ENCODE measurements at regions not wholly inside any gene's neighbourhood (a gene's known extent, or its start where the extent isn't known, plus 50 kb on each side); places are given as distances from the start of the nearest gene placed in this dataset.

DNA sequence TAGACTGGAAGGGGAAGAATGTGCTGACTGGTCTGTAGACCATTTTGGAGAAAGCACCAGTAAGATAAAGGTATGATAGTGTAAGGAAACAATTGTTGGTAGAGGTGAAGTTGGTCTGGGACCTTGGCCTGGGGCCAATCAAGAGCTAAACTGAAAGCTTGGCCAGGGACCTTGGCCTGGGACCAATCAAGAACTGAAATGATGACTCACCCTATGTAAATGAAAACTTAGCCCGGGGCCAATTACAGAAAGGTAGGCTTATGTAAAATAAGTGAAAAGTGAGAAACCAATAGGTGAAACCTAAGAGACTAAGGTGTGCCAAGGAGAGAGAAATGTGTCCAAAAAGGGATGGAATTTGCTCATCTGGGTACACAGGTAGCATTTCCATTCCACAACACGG is 776.0 kb downstream of the C12orf50 start:
- H3K9me3 ChIP-seq (ENCODE audit: control insufficient read depth, insufficient read depth, low read length), result no peaks in the 10 kb centered on the region
- no peaks in the 10 kb centered on the region for H3K79me2 ChIP-seq (ENCODE audit: control insufficient read depth, low read length)
- H3K4me1 ChIP-seq (ENCODE audit: control insufficient read depth, low read length), result no peaks in the 10 kb centered on the region
- no peaks in the 10 kb centered on the region for H3K36me3 ChIP-seq (ENCODE audit: control insufficient read depth, low read length)
- no peaks in the 10 kb centered on the region for H3K27me3 ChIP-seq (ENCODE audit: control insufficient read depth, low read length)
- H3K27ac ChIP-seq (ENCODE audit: low read depth, low read length), result no peak overlapping the region
- H3K4me2 ChIP-seq (ENCODE audit: low read length), result no peak overlapping the region
- no peaks in the 10 kb centered on the region for H3F3A ChIP-seq (ENCODE audit: control insufficient read depth, insufficient read depth)
- H3K9me2 ChIP-seq (replicated peaks; ENCODE audit: control insufficient read depth, low read length), result no peaks in the 10 kb centered on the region
- no peak for TF ChIP-seq EZH2phosphoT487 (IDR thresholded peaks at IDR 0.05; ENCODE audit: borderline replicate concordance, low read length)
- TF ChIP-seq, protein P1, sequence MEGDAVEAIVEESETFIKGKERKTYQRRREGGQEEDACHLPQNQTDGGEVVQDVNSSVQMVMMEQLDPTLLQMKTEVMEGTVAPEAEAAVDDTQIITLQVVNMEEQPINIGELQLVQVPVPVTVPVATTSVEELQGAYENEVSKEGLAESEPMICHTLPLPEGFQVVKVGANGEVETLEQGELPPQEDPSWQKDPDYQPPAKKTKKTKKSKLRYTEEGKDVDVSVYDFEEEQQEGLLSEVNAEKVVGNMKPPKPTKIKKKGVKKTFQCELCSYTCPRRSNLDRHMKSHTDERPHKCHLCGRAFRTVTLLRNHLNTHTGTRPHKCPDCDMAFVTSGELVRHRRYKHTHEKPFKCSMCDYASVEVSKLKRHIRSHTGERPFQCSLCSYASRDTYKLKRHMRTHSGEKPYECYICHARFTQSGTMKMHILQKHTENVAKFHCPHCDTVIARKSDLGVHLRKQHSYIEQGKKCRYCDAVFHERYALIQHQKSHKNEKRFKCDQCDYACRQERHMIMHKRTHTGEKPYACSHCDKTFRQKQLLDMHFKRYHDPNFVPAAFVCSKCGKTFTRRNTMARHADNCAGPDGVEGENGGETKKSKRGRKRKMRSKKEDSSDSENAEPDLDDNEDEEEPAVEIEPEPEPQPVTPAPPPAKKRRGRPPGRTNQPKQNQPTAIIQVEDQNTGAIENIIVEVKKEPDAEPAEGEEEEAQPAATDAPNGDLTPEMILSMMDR (IDR thresholded peaks at IDR 0.05; ENCODE audit: low read depth, low read length, poor library complexity, severe bottlenecking), result no peak
- H3K4me3 ChIP-seq (ENCODE audit: low read length), result no peak overlapping the region
- H4K20me1 ChIP-seq (ENCODE audit: control insufficient read depth, insufficient read depth, low read depth, low read length), result no peaks in the 10 kb centered on the region

DNA sequence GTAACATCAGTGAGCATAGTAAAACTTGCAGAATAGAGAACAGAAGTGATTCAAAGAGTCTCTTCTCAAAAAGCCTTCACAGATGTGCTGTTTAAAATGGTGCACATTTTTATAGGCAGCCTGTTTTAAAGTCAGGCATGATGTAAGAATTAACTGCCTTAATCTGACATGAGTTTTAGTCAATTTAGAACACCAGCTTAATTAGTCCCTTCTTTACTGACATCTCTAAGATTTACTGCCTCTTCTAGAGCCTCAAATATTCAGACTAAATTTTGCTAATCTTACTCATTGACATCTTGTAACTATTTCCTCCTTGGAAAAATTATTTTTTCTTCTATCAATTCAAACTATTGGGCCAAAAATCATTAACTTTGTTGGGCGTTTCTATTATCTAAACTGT is 782.5 kb downstream of the C12orf50 start:
- H3K9me2 ChIP-seq (replicated peaks; ENCODE audit: control insufficient read depth, low read length), result no peaks in the 10 kb centered on the region
- H3K4me2 ChIP-seq (ENCODE audit: low read length), result no peak overlapping the region
- H3K27ac ChIP-seq (ENCODE audit: low read depth, low read length), result no peak overlapping the region
- H3K4me3 ChIP-seq (ENCODE audit: low read length), result no peak overlapping the region
- no peaks in the 10 kb centered on the region for H3K79me2 ChIP-seq (ENCODE audit: control insufficient read depth, low read length)
- H3K9me3 ChIP-seq (ENCODE audit: control insufficient read depth, insufficient read depth, low read length), result no peaks in the 10 kb centered on the region
- H3K27me3 ChIP-seq (ENCODE audit: control insufficient read depth, low read length), result no peaks in the 10 kb centered on the region
- no peaks in the 10 kb centered on the region for H3F3A ChIP-seq (ENCODE audit: control insufficient read depth, insufficient read depth)
- H3K36me3 ChIP-seq (ENCODE audit: control insufficient read depth, low read length), result no peaks in the 10 kb centered on the region
- H3K4me1 ChIP-seq (ENCODE audit: control insufficient read depth, low read length), result no peaks in the 10 kb centered on the region
- TF ChIP-seq, protein P1 (IDR thresholded peaks at IDR 0.05; ENCODE audit: low read depth, low read length, poor library complexity, severe bottlenecking), result no peak
- TF ChIP-seq EZH2phosphoT487 (IDR thresholded peaks at IDR 0.05; ENCODE audit: borderline replicate concordance, low read length), result no peak
- no peaks in the 10 kb centered on the region for H4K20me1 ChIP-seq (ENCODE audit: control insufficient read depth, insufficient read depth, low read depth, low read length)

DNA sequence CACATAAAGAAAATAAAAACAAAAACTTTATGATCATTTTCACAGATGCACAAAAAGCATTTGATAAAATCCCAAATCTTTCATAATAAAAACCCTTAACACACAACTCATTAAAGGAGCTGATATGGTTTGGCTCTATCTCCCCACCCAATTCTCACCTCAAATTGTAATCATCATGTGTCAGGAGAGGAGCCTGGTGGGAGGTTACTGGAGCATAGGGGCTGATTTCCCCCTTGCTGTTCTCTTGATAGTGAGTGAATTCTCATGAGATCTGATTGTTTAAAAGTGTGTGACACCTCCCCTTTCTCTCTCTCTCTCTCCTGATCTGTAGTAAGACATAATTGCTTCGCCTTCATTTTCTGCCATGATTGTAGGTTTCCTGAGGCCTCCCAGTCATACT is 790.7 kb downstream of the C12orf50 start:
- Histone ChIP-seq H3K4me1 (ENCODE audit: control insufficient read depth, low read length) (no peaks in the 10 kb centered on the region), H3K9me2 (replicated peaks; ENCODE audit: control insufficient read depth, low read length) (no peaks in the 10 kb centered on the region), H4K20me1 (ENCODE audit: control insufficient read depth, insufficient read depth, low read depth, low read length) (no peaks in the 10 kb centered on the region), H3K36me3 (ENCODE audit: control insufficient read depth, low read length) (no peaks in the 10 kb centered on the region), H3K4me3 (ENCODE audit: low read length) (no peak overlapping the region), H3F3A (ENCODE audit: control insufficient read depth, insufficient read depth) (no peaks in the 10 kb centered on the region), H3K9me3 (ENCODE audit: control insufficient read depth, insufficient read depth, low read length) (no peaks in the 10 kb centered on the region), H3K4me2 (ENCODE audit: low read length) (no peak overlapping the region), H3K27ac (ENCODE audit: low read depth, low read length) (no peak overlapping the region), H3K27me3 (ENCODE audit: control insufficient read depth, low read length) (no peaks in the 10 kb centered on the region), H3K79me2 (ENCODE audit: control insufficient read depth, low read length) (no peaks in the 10 kb centered on the region)
- no peak for TF ChIP-seq EZH2phosphoT487 (IDR thresholded peaks at IDR 0.05; ENCODE audit: borderline replicate concordance, low read length)
- TF ChIP-seq, protein P1 (IDR thresholded peaks at IDR 0.05; ENCODE audit: low read depth, low read length, poor library complexity, severe bottlenecking), result no peak

DNA sequence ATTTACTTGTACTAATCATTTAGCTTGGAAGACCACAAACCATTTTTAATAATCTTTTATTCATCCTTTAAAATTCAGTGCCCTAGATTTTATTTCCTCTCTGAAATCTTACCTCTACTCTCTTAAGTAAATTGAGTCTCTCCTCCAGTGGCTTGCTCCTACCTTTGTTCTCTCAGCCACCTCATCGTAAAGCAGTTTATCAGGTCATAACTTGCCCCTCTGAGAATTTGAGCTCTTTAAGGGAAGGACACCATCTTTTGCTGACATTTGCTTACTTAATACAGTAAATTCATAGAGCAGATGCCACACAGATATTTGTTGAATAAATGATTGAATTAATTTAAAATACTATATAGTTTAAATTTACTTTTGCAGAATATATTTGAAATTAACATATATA is 794.3 kb downstream of the C12orf50 start:
- Histone ChIP-seq H3K27me3 (ENCODE audit: control insufficient read depth, low read length) (no peaks in the 10 kb centered on the region), H3K79me2 (ENCODE audit: control insufficient read depth, low read length) (no peaks in the 10 kb centered on the region), H3F3A (ENCODE audit: control insufficient read depth, insufficient read depth) (no peaks in the 10 kb centered on the region), H3K9me2 (replicated peaks; ENCODE audit: control insufficient read depth, low read length) (no peaks in the 10 kb centered on the region), H3K9me3 (ENCODE audit: control insufficient read depth, insufficient read depth, low read length) (no peaks in the 10 kb centered on the region), H3K36me3 (ENCODE audit: control insufficient read depth, low read length) (no peaks in the 10 kb centered on the region), H3K4me1 (ENCODE audit: control insufficient read depth, low read length) (no peaks in the 10 kb centered on the region), H4K20me1 (ENCODE audit: control insufficient read depth, insufficient read depth, low read depth, low read length) (no peaks in the 10 kb centered on the region), H3K4me3 (ENCODE audit: low read length) (no peak overlapping the region), H3K27ac (ENCODE audit: low read depth, low read length) (no peak overlapping the region), H3K4me2 (ENCODE audit: low read length) (no peak overlapping the region)
- no peak for TF ChIP-seq EZH2phosphoT487 (IDR thresholded peaks at IDR 0.05; ENCODE audit: borderline replicate concordance, low read length)
- TF ChIP-seq, protein P1 (IDR thresholded peaks at IDR 0.05; ENCODE audit: low read depth, low read length, poor library complexity, severe bottlenecking), result no peak

Measured in DOHH2 (cell line).